ENCODE measurements at regions not wholly inside any gene's neighbourhood (a gene's known extent, or its start where the extent isn't known, plus 50 kb on each side); places are given as distances from the start of the nearest gene placed in this dataset.

GRCh38 chr18:29378651-29379136 is 1201.8 kb upstream of the CDH2 start:
- FAIRE-seq (no peak), DNase-seq (ENCODE audit: low read depth, low spot score) (no peak)
- H3K27ac ChIP-seq (ENCODE audit: control insufficient read depth, insufficient read depth, low read length), result no peak overlapping the region
- no peaks in the 10 kb centered on the region for H3K27me3 ChIP-seq (ENCODE audit: control insufficient read depth, extremely low read depth, insufficient read depth, low read length)
- no peak overlapping the region for H3K9ac ChIP-seq (ENCODE audit: control insufficient read depth, extremely low read depth, insufficient read depth, low read length)
- H3K4me3 ChIP-seq (ENCODE audit: control insufficient read depth in 2 of 3, extremely low read depth in 1 of 3, insufficient read depth in 2 of 3, low read depth in 1 of 3, low read length in 3 of 3), result no peak overlapping the region
- no peaks in the 10 kb centered on the region for H3K9me1 ChIP-seq (ENCODE audit: control insufficient read depth, extremely low read depth, insufficient read depth, low read length)
- no peak overlapping the region for H3K4me2 ChIP-seq (ENCODE audit: control insufficient read depth, extremely low read depth, insufficient read depth, low read depth, low read length)
- dilution Hi-C loops (cut with MboI; ENCODE audit: extremely low pct_ligation_motif_present, low sequenced_read_pairs), result no loop called here
- H3K4me1 ChIP-seq (ENCODE audit: control insufficient read depth, extremely low read depth, insufficient read depth, low read length), result no peaks in the 10 kb centered on the region
- TF ChIP-seq CTCF (optimal IDR thresholded peaks at IDR 0.05 in 1 of 3, IDR thresholded peaks at IDR 0.05 in 1 of 3, conservative IDR thresholded peaks at IDR 0.05 in 1 of 3; ENCODE audit: extremely low read depth in 1 of 3, insufficient read depth in 2 of 3, low read length in 3 of 3) (no peak), EZH2 (IDR thresholded peaks at IDR 0.05; ENCODE audit: low read length) (no peak)
- H2AFZ ChIP-seq (ENCODE audit: control insufficient read depth, low read length), result peak overlapping the region; percentile 16
- no peaks in the 10 kb centered on the region for H4K20me1 ChIP-seq (ENCODE audit: control insufficient read depth, extremely low read depth, insufficient read depth, low read length)
- H3K79me2 ChIP-seq (ENCODE audit: control insufficient read depth, insufficient read depth, low read length), result no peaks in the 10 kb centered on the region
- H3K36me3 ChIP-seq (ENCODE audit: control insufficient read depth in 2 of 2, extremely low read depth in 1 of 2, insufficient read depth in 2 of 2, low read length in 2 of 2), result no peaks in the 10 kb centered on the region
- no peaks in the 10 kb centered on the region for H3K9me3 ChIP-seq (ENCODE audit: control insufficient read depth, low read depth, low read length)

- no peaks in the 10 kb centered on the region for H3K36me3 ChIP-seq (ENCODE audit: control insufficient read depth in 2 of 2, extremely low read depth in 1 of 2, insufficient read depth in 2 of 2, low read length in 2 of 2)
- TF ChIP-seq EZH2 (IDR thresholded peaks at IDR 0.05; ENCODE audit: low read length) (no peak), CTCF (optimal IDR thresholded peaks at IDR 0.05 in 1 of 3, IDR thresholded peaks at IDR 0.05 in 1 of 3, conservative IDR thresholded peaks at IDR 0.05 in 1 of 3; ENCODE audit: extremely low read depth in 1 of 3, insufficient read depth in 2 of 3, low read length in 3 of 3) (no peak)
- DNase-seq (ENCODE audit: low read depth, low spot score), result no peak
- no peak overlapping the region for H3K27ac ChIP-seq (ENCODE audit: control insufficient read depth, insufficient read depth, low read length)
- no peak overlapping the region for H3K4me3 ChIP-seq (ENCODE audit: control insufficient read depth in 2 of 3, extremely low read depth in 1 of 3, insufficient read depth in 2 of 3, low read depth in 1 of 3, low read length in 3 of 3)
- dilution Hi-C loops (cut with MboI; ENCODE audit: extremely low pct_ligation_motif_present, low sequenced_read_pairs), result no loop called here
- H3K4me2 ChIP-seq (ENCODE audit: control insufficient read depth, extremely low read depth, insufficient read depth, low read depth, low read length), result no peak overlapping the region
- H3K9me1 ChIP-seq (ENCODE audit: control insufficient read depth, extremely low read depth, insufficient read depth, low read length), result no peaks in the 10 kb centered on the region
- H3K79me2 ChIP-seq (ENCODE audit: control insufficient read depth, insufficient read depth, low read length), result no peaks in the 10 kb centered on the region
- FAIRE-seq, result no peak
- H3K4me1 ChIP-seq (ENCODE audit: control insufficient read depth, extremely low read depth, insufficient read depth, low read length), result no peaks in the 10 kb centered on the region
- no peaks in the 10 kb centered on the region for H3K27me3 ChIP-seq (ENCODE audit: control insufficient read depth, extremely low read depth, insufficient read depth, low read length)
- no peak overlapping the region for H3K9ac ChIP-seq (ENCODE audit: control insufficient read depth, extremely low read depth, insufficient read depth, low read length)
- no peak overlapping the region for H2AFZ ChIP-seq (ENCODE audit: control insufficient read depth, low read length)
- H3K9me3 ChIP-seq (ENCODE audit: control insufficient read depth, low read depth, low read length), result no peaks in the 10 kb centered on the region
- no peaks in the 10 kb centered on the region for H4K20me1 ChIP-seq (ENCODE audit: control insufficient read depth, extremely low read depth, insufficient read depth, low read length)
Measured at GRCh38 chr18:29377346-29377745, 1200.4 kb upstream of the CDH2 start.

All from keratinocyte (primary cell).